GM23338 (cell line): ENCODE measurements at regions not wholly inside any gene's neighbourhood (a gene's known extent, or its start where the extent isn't known, plus 50 kb on each side); places are given as distances from the start of the nearest gene placed in this dataset.

Experiments used
- ATAC-seq: fragments of 200-7000 bp; cut with Tn5 transposase; 3 replicates; pipeline ENCODE4 v1.9.1; 2020
- DNase-seq: peaks from one replicate; pipeline ENCODE4 v3.0.0-alpha.2; 2015; ENCODE audit warnings: low spot score
- H2AFZ ChIP-seq: fragments of 200-600 bp; sonication (generic); 2 replicates; pipeline ENCODE4 v1.8.0; 2016; ENCODE audit warnings: antibody characterized with exemption, mild to moderate bottlenecking, moderate library complexity
- H3F3A ChIP-seq: fragments of 200-600 bp; sonication (generic); replicated peaks from 2 replicates; pipeline ENCODE4 v1.8.0; 2017; ENCODE audit warnings: antibody characterized with exemption, mixed run types, low read depth
- H3K27ac ChIP-seq: fragments of 200-600 bp; sonication (generic); 2 replicates; pipeline ENCODE4 v1.6.1; 2016; ENCODE audit warnings: low read depth
- H3K27me3 ChIP-seq: fragments of 200-600 bp; sonication (generic); 2 replicates; pipeline ENCODE4 v1.8.0; 2016; ENCODE audit warnings: mild to moderate bottlenecking, mixed run types, moderate library complexity; ENCODE audit not compliant: insufficient read depth
- H3K36me3 ChIP-seq: fragments of 200-600 bp; sonication (generic); 2 replicates; pipeline ENCODE4 v1.8.0; 2016; ENCODE audit warnings: mild to moderate bottlenecking; ENCODE audit not compliant: insufficient read depth
- H3K4me1 ChIP-seq: fragments of 200-600 bp; sonication (generic); 2 replicates; pipeline ENCODE4 v1.8.0; 2016; ENCODE audit warnings: mild to moderate bottlenecking, moderate library complexity; ENCODE audit not compliant: insufficient read depth
- H3K4me2 ChIP-seq: fragments of 200-600 bp; sonication (generic); 2 replicates; pipeline ENCODE4 v1.7.1; 2017; ENCODE audit warnings: mixed run types
- H3K4me3 ChIP-seq: fragments of 200-600 bp; sonication (generic); 2 replicates; pipeline ENCODE4 v1.6.1; 2016; ENCODE audit warnings: mixed run types
- H3K79me2 ChIP-seq: fragments of 200-600 bp; sonication (generic); replicated peaks from 2 replicates; pipeline ENCODE4 v1.8.0; 2017; ENCODE audit warnings: mild to moderate bottlenecking; ENCODE audit not compliant: insufficient read depth
- H3K9me2 ChIP-seq: fragments of 200-600 bp; sonication (generic); 2 replicates; pipeline ENCODE4 v1.8.0; 2017; ENCODE audit not compliant: insufficient read depth
- H4K20me1 ChIP-seq: fragments of 200-600 bp; sonication (generic); replicated peaks from 2 replicates; pipeline ENCODE4 v1.8.0; 2017; ENCODE audit warnings: mild to moderate bottlenecking; ENCODE audit not compliant: insufficient read depth
- H3K27ac Mint-ChIP-seq: 2 replicates; pipeline ENCODE4 v1.8.0; 2020; ENCODE audit warnings: inconsistent platforms, mild to moderate bottlenecking, moderate library complexity, mixed read lengths
- H3K27me3 Mint-ChIP-seq: 3 replicates; pipeline ENCODE4 v1.8.0; 2022; ENCODE audit warnings: low read depth, mild to moderate bottlenecking, moderate library complexity, mixed read lengths, inconsistent platforms; ENCODE audit not compliant: insufficient read depth, poor library complexity
- H3K36me3 Mint-ChIP-seq: 3 replicates; pipeline ENCODE4 v1.8.0; 2021; ENCODE audit warnings: low read depth, mild to moderate bottlenecking, inconsistent platforms, moderate library complexity, mixed read lengths
- H3K4me1 Mint-ChIP-seq: 3 replicates; pipeline ENCODE4 v1.8.0; 2020; ENCODE audit warnings: mild to moderate bottlenecking, inconsistent platforms, mixed read lengths
- H3K4me3 Mint-ChIP-seq: 3 replicates; pipeline ENCODE4 v1.8.0; 2021; ENCODE audit warnings: moderate library complexity, mild to moderate bottlenecking, inconsistent platforms, mixed read lengths
- H3K9me3 Mint-ChIP-seq: 3 replicates; pipeline ENCODE4 v1.8.0; 2020; ENCODE audit warnings: moderate library complexity, mild to moderate bottlenecking, inconsistent platforms, mixed read lengths
- CTCF ChIP-seq, 2 experiments: fragments of 200-600 bp in 1 of 2; sonication (generic) in 1 of 2; conservative IDR thresholded peaks; 2 replicates each; pipeline versions ENCODE4 v1.5.1 to v1.6.1; 2016 to 2017; ENCODE audit warnings: antibody characterized with exemption in 2 of 2, low read depth in 2 of 2, mild to moderate bottlenecking in 2 of 2, moderate library complexity in 1 of 2
- ETS1 ChIP-seq: IDR thresholded peaks from 2 replicates; pipeline ENCODE4 v1.6.1; 2016; ENCODE audit warnings: antibody characterized with exemption
- EZH2 ChIP-seq: fragments of 200-600 bp; sonication (generic); IDR thresholded peaks from one replicate; pipeline ENCODE4 v1.8.0; 2017; ENCODE audit warnings: antibody characterized with exemption, mild to moderate bottlenecking, low read depth; ENCODE audit not compliant: unreplicated experiment
- EZH2phosphoT487 ChIP-seq: fragments of 200-600 bp; sonication (generic); IDR thresholded peaks from one replicate; pipeline ENCODE4 v1.8.1; 2018; ENCODE audit warnings: antibody characterized with exemption; ENCODE audit not compliant: unreplicated experiment
- JUNB ChIP-seq: IDR thresholded peaks from one replicate; pipeline ENCODE4 v1.6.1; 2016; ENCODE audit warnings: antibody characterized with exemption; ENCODE audit not compliant: unreplicated experiment
- NANOG ChIP-seq: IDR thresholded peaks from 2 replicates; pipeline ENCODE4 v1.6.1; 2016; ENCODE audit warnings: antibody characterized with exemption, borderline replicate concordance
- POLR2AphosphoS5 ChIP-seq: IDR thresholded peaks from 2 replicates; pipeline ENCODE4 v1.6.1; 2016; ENCODE audit warnings: antibody characterized with exemption, low read depth
- STAT1 ChIP-seq: IDR thresholded peaks from one replicate; pipeline ENCODE4 v1.6.1; 2016; ENCODE audit warnings: antibody characterized with exemption; ENCODE audit not compliant: unreplicated experiment
- ZNF114 ChIP-seq: fragments of 250-450 bp; sonication (Bioruptor Pico); IDR thresholded peaks from 2 replicates; pipeline ENCODE4 v1.5.0; 2020; ENCODE audit warnings: mild to moderate bottlenecking, moderate library complexity
- ZNF462 ChIP-seq: fragments of 250-450 bp; sonication (Bioruptor Pico); IDR thresholded peaks from 2 replicates; pipeline ENCODE4 v1.5.0; 2020; ENCODE audit warnings: mild to moderate bottlenecking, moderate library complexity
- TF ChIP-seq, protein P1 (sequence below): IDR thresholded peaks from one replicate; pipeline ENCODE4 v1.6.1; 2018; ENCODE audit warnings: antibody characterized with exemption; ENCODE audit not compliant: unreplicated experiment

DNA sequence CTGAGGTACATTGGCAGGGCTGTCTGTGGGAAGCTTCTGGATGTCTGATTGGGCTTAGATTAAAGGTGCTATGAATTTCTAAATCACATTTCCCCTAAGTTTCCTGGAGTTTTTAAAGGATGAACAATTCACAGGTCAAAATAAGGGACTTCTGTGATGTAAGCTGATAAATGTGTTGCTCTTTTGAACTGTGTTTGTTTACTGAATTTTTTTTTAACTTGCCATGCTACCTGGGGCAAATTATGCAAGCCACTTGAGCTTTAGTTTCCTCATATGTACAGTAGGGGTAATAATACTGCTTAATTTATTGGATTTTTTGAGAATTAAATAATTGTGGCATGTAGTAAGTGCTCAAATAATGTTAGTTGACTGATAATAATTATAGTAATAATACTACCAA is 52.8 kb upstream of the CCDC91 start:
- H3K4me1 Mint-ChIP-seq: no peaks in the 10 kb centered on the region
- Histone ChIP-seq H3K4me2 (no peak overlapping the region), H3K36me3 (no peaks in the 10 kb centered on the region), H3K79me2 (no peaks in the 10 kb centered on the region), H3K9me2 (no peaks in the 10 kb centered on the region; the same call in 1 of the 2 replicates), H4K20me1 (no peaks in the 10 kb centered on the region), H3K27ac (no peak overlapping the region), H2AFZ (no peak overlapping the region), H3K4me1 (no peaks in the 10 kb centered on the region), H3K4me3 (no peak overlapping the region), H3F3A (no peaks in the 10 kb centered on the region), H3K27me3 (no peaks in the 10 kb centered on the region)
- no peak for ATAC-seq
- H3K27me3 Mint-ChIP-seq: peaks cover 2% of the 10 kb centered on the region
- no peaks in the 10 kb centered on the region for H3K9me3 Mint-ChIP-seq
- no peak for TF ChIP-seq EZH2
- TF ChIP-seq ZNF462 (CRISPR knock-in tag): no peak
- TF ChIP-seq ETS1: no peak
- TF ChIP-seq NANOG: no peak
- no peak for TF ChIP-seq EZH2phosphoT487
- TF ChIP-seq, protein P1, sequence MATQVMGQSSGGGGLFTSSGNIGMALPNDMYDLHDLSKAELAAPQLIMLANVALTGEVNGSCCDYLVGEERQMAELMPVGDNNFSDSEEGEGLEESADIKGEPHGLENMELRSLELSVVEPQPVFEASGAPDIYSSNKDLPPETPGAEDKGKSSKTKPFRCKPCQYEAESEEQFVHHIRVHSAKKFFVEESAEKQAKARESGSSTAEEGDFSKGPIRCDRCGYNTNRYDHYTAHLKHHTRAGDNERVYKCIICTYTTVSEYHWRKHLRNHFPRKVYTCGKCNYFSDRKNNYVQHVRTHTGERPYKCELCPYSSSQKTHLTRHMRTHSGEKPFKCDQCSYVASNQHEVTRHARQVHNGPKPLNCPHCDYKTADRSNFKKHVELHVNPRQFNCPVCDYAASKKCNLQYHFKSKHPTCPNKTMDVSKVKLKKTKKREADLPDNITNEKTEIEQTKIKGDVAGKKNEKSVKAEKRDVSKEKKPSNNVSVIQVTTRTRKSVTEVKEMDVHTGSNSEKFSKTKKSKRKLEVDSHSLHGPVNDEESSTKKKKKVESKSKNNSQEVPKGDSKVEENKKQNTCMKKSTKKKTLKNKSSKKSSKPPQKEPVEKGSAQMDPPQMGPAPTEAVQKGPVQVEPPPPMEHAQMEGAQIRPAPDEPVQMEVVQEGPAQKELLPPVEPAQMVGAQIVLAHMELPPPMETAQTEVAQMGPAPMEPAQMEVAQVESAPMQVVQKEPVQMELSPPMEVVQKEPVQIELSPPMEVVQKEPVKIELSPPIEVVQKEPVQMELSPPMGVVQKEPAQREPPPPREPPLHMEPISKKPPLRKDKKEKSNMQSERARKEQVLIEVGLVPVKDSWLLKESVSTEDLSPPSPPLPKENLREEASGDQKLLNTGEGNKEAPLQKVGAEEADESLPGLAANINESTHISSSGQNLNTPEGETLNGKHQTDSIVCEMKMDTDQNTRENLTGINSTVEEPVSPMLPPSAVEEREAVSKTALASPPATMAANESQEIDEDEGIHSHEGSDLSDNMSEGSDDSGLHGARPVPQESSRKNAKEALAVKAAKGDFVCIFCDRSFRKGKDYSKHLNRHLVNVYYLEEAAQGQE: no peak
- no peak for TF ChIP-seq POLR2AphosphoS5
- TF ChIP-seq JUNB: no peak
- no peak for TF ChIP-seq STAT1
- TF ChIP-seq CTCF (conservative IDR thresholded peaks at IDR 0.05; ENCODE audit: low read depth in 2 of 2): no peak
- TF ChIP-seq ZNF114: no peak
- no peak overlapping the region for H3K27ac Mint-ChIP-seq
- H3K36me3 Mint-ChIP-seq: no peaks in the 10 kb centered on the region
- no peak for DNase-seq
- no peak overlapping the region for H3K4me3 Mint-ChIP-seq
